Activated naive CD4-positive, alpha-beta T cell (primary cell): ENCODE measurements at regions not wholly inside any gene's neighbourhood (a gene's known extent, or its start where the extent isn't known, plus 50 kb on each side); places are given as distances from the start of the nearest gene placed in this dataset.

Experiments
- DNase-seq, 4 experiments: peaks; one replicate each; lab custom pipeline; 2025; lab: John Stamatoyannopoulos, UW

GRCh38 chr2:217475101-217475500 lies 527.7 kb downstream of the TNS1 start:
- no peak for DNase-seq

GRCh38 chr2:217471319-217471718 lies 531.5 kb downstream of the TNS1 start:
- DNase-seq: no peak

GRCh38 chr2:217469203-217469810 lies 533.5 kb downstream of the TNS1 start:
- no peak for DNase-seq

GRCh38 chr2:217468042-217468830 lies 534.6 kb downstream of the TNS1 start:
- no peak for DNase-seq

- DNase-seq: no peak
These were observed 535.5 kb downstream of the TNS1 start for GRCh38 chr2:217467331-217467730.

GRCh38 chr2:217466805-217467204 lies 536.0 kb downstream of the TNS1 start:
- no peak for DNase-seq

- no peak for DNase-seq
These were observed 536.7 kb downstream of the TNS1 start for GRCh38 chr2:217466104-217466503.

GRCh38 chr2:217465100-217465499 lies 537.7 kb downstream of the TNS1 start:
- no peak for DNase-seq

- no peak for DNase-seq
These were observed 539.3 kb downstream of the TNS1 start for GRCh38 chr2:217463402-217464075.

GRCh38 chr2:217462121-217462520 lies 540.7 kb downstream of the TNS1 start:
- no peak for DNase-seq

GRCh38 chr2:217461674-217462073 lies 541.1 kb downstream of the TNS1 start:
- DNase-seq: no peak

GRCh38 chr2:217459680-217460405 lies 543.0 kb downstream of the TNS1 start:
- DNase-seq: no peak

- no peak for DNase-seq
These were observed 543.8 kb downstream of the TNS1 start for GRCh38 chr2:217459016-217459415.

- DNase-seq: no peak
These were observed 546.8 kb downstream of the TNS1 start for GRCh38 chr2:217456016-217456415.

GRCh38 chr2:217452928-217453327 lies 549.9 kb downstream of the TNS1 start:
- DNase-seq: no peak

- DNase-seq: no peak
These were observed 551.1 kb downstream of the TNS1 start for GRCh38 chr2:217451666-217452065.

GRCh38 chr2:217449444-217449843 lies 553.4 kb downstream of the TNS1 start:
- no peak for DNase-seq

GRCh38 chr2:217448860-217449259 lies 553.9 kb downstream of the TNS1 start:
- DNase-seq: no peak

- no peak for DNase-seq
These were observed 557.1 kb downstream of the TNS1 start for GRCh38 chr2:217445723-217446122.

GRCh38 chr2:217444932-217445331 lies 557.9 kb downstream of the TNS1 start:
- no peak for DNase-seq

GRCh38 chr2:217444509-217444908 lies 558.3 kb downstream of the TNS1 start:
- DNase-seq: no peak

- no peak for DNase-seq
These were observed 559.2 kb downstream of the TNS1 start for GRCh38 chr2:217443601-217444000.
